OCI-LY1 (cell line): ENCODE measurements at regions not wholly inside any gene's neighbourhood (a gene's known extent, or its start where the extent isn't known, plus 50 kb on each side); places are given as distances from the start of the nearest gene placed in this dataset.

ENCODE experiments used
- H2AFZ ChIP-seq: fragments of 200-600 bp; sonication (generic), shearing (Covaris generic); 2 replicates; pipeline ENCODE4 v1.6.0; 2014; ENCODE audit warnings: antibody characterized with exemption, mild to moderate bottlenecking, low read length
- H3F3A ChIP-seq: fragments of 200-600 bp; sonication (generic), shearing (Covaris generic); 2 replicates; pipeline ENCODE4 v1.6.0; 2014; ENCODE audit warnings: mild to moderate bottlenecking, antibody characterized with exemption, low read length, moderate library complexity; ENCODE audit not compliant: insufficient read depth
- H3K27ac ChIP-seq: fragments of 200-600 bp; sonication (generic); 2 replicates; pipeline ENCODE4 v1.5.1; 2014; ENCODE audit warnings: low read length, mixed run types, mild to moderate bottlenecking, low read depth; ENCODE audit not compliant: poor library complexity, severe bottlenecking
- H3K27me3 ChIP-seq: fragments of 200-600 bp; sonication (generic); 2 replicates; pipeline ENCODE4 v1.6.0; 2014; ENCODE audit warnings: antibody characterized with exemption, mild to moderate bottlenecking, low read length, moderate library complexity; ENCODE audit not compliant: insufficient read depth
- H3K36me3 ChIP-seq: fragments of 200-600 bp; sonication (generic); 2 replicates; pipeline ENCODE4 v1.6.1; 2014; ENCODE audit warnings: mild to moderate bottlenecking, antibody characterized with exemption, low read length, moderate library complexity, mixed read lengths; ENCODE audit not compliant: insufficient read depth
- H3K4me1 ChIP-seq: fragments of 200-600 bp; sonication (generic); 2 replicates; pipeline ENCODE4 v1.5.1; 2014; ENCODE audit warnings: mild to moderate bottlenecking, low read length, moderate library complexity; ENCODE audit not compliant: insufficient read depth, severe bottlenecking
- H3K4me2 ChIP-seq: fragments of 200-600 bp; sonication (generic), shearing (Covaris generic); 2 replicates; pipeline ENCODE4 v1.6.1; 2014; ENCODE audit warnings: low read length
- H3K4me3 ChIP-seq: fragments of 200-600 bp; sonication (generic); 2 replicates; pipeline ENCODE4 v1.5.1; 2014; ENCODE audit warnings: low read length, low read depth, mild to moderate bottlenecking, mixed read lengths; ENCODE audit not compliant: poor library complexity, severe bottlenecking
- H3K79me2 ChIP-seq: fragments of 200-600 bp; shearing (Covaris generic); 2 replicates; pipeline ENCODE4 v1.6.1; 2016; ENCODE audit warnings: mixed run types, low read length, mixed read lengths; ENCODE audit not compliant: insufficient read depth
- H3K9ac ChIP-seq: fragments of 200-600 bp; sonication (generic), shearing (Covaris generic); 2 replicates; pipeline ENCODE4 v1.6.1; 2014; ENCODE audit warnings: mild to moderate bottlenecking, low read length, mixed read lengths
- H3K9me2 ChIP-seq: fragments of 200-600 bp; sonication (generic), shearing (Covaris generic); 2 replicates; pipeline ENCODE4 v1.6.1; 2014; ENCODE audit warnings: low read depth, mild to moderate bottlenecking, low read length, mixed read lengths
- H3K9me3 ChIP-seq: fragments of 200-600 bp; shearing (Covaris generic); 2 replicates; pipeline ENCODE4 v1.6.1; 2014; ENCODE audit warnings: low read length, mixed read lengths
- H4K20me1 ChIP-seq: fragments of 200-600 bp; sonication (generic), shearing (Covaris generic); 2 replicates; pipeline ENCODE4 v1.6.0; 2016; ENCODE audit warnings: mild to moderate bottlenecking, low read length; ENCODE audit not compliant: insufficient read depth
- EZH2 ChIP-seq: fragments of 200-600 bp; sonication (generic), shearing (Covaris generic); IDR thresholded peaks from 2 replicates; pipeline ENCODE4 v1.8.0; 2017; ENCODE audit warnings: borderline replicate concordance, mixed run types, mild to moderate bottlenecking, antibody characterized with exemption, low read length, moderate library complexity, mixed read lengths
- TF ChIP-seq, protein P1 (sequence below): fragments of 200-600 bp; sonication (generic), shearing (Covaris generic); IDR thresholded peaks from 2 replicates; pipeline ENCODE4 v1.5.1; 2017; ENCODE audit warnings: mild to moderate bottlenecking, antibody characterized with exemption, low read length, moderate library complexity, mixed read lengths

DNA sequence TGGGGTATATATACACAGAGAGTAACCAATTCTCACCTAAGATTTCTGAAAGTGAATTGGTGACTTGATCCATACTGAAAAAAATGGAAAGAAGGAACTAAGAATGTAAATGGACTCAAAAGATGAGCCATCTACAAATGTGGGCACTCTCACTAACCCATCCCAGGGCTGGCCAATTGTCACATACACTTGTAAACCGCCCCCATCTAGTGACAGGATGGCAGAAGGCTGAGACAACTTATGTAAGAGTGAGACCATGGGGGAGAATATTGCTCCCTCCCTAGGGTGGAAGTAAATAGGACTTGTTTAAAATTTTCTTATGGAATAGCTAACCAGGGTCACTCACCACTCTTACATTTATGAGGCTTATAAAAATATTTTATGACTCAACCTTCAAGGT, 377.1 kb upstream of the ISX start:
- no peak overlapping the region for H2AFZ ChIP-seq
- no peaks in the 10 kb centered on the region for H3K27me3 ChIP-seq
- H3K9ac ChIP-seq = no peak overlapping the region
- no peaks in the 10 kb centered on the region for H3K79me2 ChIP-seq
- H4K20me1 ChIP-seq = no peaks in the 10 kb centered on the region
- no peak overlapping the region for H3K27ac ChIP-seq
- H3K9me3 ChIP-seq = no peaks in the 10 kb centered on the region
- H3K4me3 ChIP-seq = no peak overlapping the region
- no peak for TF ChIP-seq EZH2
- TF ChIP-seq, protein P1, sequence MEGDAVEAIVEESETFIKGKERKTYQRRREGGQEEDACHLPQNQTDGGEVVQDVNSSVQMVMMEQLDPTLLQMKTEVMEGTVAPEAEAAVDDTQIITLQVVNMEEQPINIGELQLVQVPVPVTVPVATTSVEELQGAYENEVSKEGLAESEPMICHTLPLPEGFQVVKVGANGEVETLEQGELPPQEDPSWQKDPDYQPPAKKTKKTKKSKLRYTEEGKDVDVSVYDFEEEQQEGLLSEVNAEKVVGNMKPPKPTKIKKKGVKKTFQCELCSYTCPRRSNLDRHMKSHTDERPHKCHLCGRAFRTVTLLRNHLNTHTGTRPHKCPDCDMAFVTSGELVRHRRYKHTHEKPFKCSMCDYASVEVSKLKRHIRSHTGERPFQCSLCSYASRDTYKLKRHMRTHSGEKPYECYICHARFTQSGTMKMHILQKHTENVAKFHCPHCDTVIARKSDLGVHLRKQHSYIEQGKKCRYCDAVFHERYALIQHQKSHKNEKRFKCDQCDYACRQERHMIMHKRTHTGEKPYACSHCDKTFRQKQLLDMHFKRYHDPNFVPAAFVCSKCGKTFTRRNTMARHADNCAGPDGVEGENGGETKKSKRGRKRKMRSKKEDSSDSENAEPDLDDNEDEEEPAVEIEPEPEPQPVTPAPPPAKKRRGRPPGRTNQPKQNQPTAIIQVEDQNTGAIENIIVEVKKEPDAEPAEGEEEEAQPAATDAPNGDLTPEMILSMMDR = no peak
- H3K4me2 ChIP-seq = no peak overlapping the region
- no peaks in the 10 kb centered on the region for H3K4me1 ChIP-seq
- H3F3A ChIP-seq = no peaks in the 10 kb centered on the region
- H3K9me2 ChIP-seq = no peaks in the 10 kb centered on the region
- H3K36me3 ChIP-seq = no peaks in the 10 kb centered on the region

DNA sequence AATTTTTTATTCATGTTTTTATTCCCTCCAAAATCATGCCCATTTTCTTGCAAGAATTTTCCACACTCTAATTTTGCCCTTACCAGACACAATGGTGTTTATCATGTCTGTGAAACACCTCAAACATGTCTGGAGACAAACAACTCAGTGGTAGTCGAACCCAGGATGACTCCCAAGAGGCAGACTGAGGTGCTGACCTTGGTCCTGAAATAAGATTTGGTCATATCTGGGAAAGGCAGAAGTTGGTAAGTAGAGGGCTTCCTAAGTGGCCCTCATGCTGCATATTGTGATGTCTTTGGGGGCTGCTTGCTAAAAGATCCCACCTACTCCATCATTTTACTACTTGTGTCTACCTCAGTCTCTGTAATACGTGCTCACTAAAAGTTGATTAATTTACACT, 369.4 kb upstream of the ISX start:
- Histone ChIP-seq H3K4me2 (no peak overlapping the region), H3K4me3 (no peak overlapping the region), H3K9me2 (no peaks in the 10 kb centered on the region), H3K36me3 (no peaks in the 10 kb centered on the region), H3K27ac (no peak overlapping the region), H3K79me2 (no peaks in the 10 kb centered on the region), H4K20me1 (no peaks in the 10 kb centered on the region), H3K4me1 (no peaks in the 10 kb centered on the region), H3K27me3 (no peaks in the 10 kb centered on the region), H2AFZ (no peak overlapping the region), H3K9ac (no peak overlapping the region), H3F3A (no peaks in the 10 kb centered on the region), H3K9me3 (no peaks in the 10 kb centered on the region)
- TF ChIP-seq EZH2 = no peak
- TF ChIP-seq, protein P1 = no peak

DNA sequence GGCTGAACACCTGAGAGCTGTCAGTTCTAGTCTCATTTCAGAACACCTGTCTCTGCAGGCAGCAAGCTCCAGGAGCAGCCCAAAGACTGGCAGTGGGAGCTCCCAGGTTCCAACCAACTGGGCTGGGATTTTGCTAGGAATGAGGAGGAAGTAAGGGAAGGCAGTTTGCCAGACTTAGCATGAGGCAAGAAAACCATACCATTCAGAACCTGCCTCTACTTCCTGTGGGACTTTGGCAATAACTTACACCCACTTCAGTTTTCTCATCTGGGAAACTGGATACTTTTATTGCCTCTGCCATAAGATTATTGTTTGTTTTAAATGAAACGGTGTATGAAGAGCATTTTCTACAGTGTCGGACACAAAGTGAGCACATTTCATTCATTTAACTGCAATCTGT, 363.7 kb upstream of the ISX start:
- H3K9me3 ChIP-seq = no peaks in the 10 kb centered on the region
- no peaks in the 10 kb centered on the region for H3K4me1 ChIP-seq
- H2AFZ ChIP-seq = no peak overlapping the region
- H3K27ac ChIP-seq = no peak overlapping the region
- H3K9me2 ChIP-seq = no peaks in the 10 kb centered on the region
- TF ChIP-seq, protein P1 = no peak
- TF ChIP-seq EZH2 = no peak
- no peaks in the 10 kb centered on the region for H3F3A ChIP-seq
- H3K36me3 ChIP-seq = no peaks in the 10 kb centered on the region
- no peak overlapping the region for H3K4me2 ChIP-seq
- H3K27me3 ChIP-seq = no peaks in the 10 kb centered on the region
- H3K9ac ChIP-seq = no peak overlapping the region
- no peaks in the 10 kb centered on the region for H4K20me1 ChIP-seq
- H3K4me3 ChIP-seq = no peak overlapping the region
- no peaks in the 10 kb centered on the region for H3K79me2 ChIP-seq
